ENCODE measurements at regions not wholly inside any gene's neighbourhood (a gene's known extent, or its start where the extent isn't known, plus 50 kb on each side); places are given as distances from the start of the nearest gene placed in this dataset.

GRCh38 chr5:38731461-38731860 is 114.4 kb upstream of the OSMR start:
- no peak overlapping the region for H3K9ac ChIP-seq (replicated peaks; ENCODE audit: extremely low read depth, insufficient read depth, low read length)
- no peak for DNase-seq (ENCODE audit: low read depth, low spot score)
- no peak for FAIRE-seq
- TF ChIP-seq MAX (IDR thresholded peaks at IDR 0.05; ENCODE audit: insufficient read depth, insufficient read length): no peak
- no peak for TF ChIP-seq MYC (IDR thresholded peaks at IDR 0.05; ENCODE audit: low read depth, low read length)
- no peak for TF ChIP-seq CTCF (IDR thresholded peaks at IDR 0.05; ENCODE audit: extremely low read depth in 1 of 2, insufficient read depth in 1 of 2, low read depth in 1 of 2, low read length in 2 of 2)
- no peak for TF ChIP-seq POLR2A (IDR thresholded peaks at IDR 0.05; ENCODE audit: low read depth, low read length)
- TF ChIP-seq FOS (IDR thresholded peaks at IDR 0.05; ENCODE audit: borderline replicate concordance, insufficient read depth, low read length): no peak
- no peak for TF ChIP-seq JUN (IDR thresholded peaks at IDR 0.05; ENCODE audit: borderline replicate concordance, insufficient read depth, insufficient read length, low read depth)
- TF ChIP-seq POLR2AphosphoS5 (IDR thresholded peaks at IDR 0.05; ENCODE audit: insufficient read depth, low read depth, low read length): no peak
- TF ChIP-seq EZH2 (IDR thresholded peaks at IDR 0.05; ENCODE audit: borderline replicate concordance, low read depth, low read length, severe bottlenecking): no peak
- intact Hi-C loops (cut with micrococcal nuclease): no loop called here
- H3K36me3 ChIP-seq (ENCODE audit: control insufficient read depth in 2 of 2, extremely low read depth in 1 of 2, insufficient read depth in 2 of 2, low read length in 2 of 2): no peaks in the 10 kb centered on the region
- no peaks in the 10 kb centered on the region for H3K9me1 ChIP-seq (replicated peaks; ENCODE audit: control insufficient read depth, extremely low read depth, insufficient read depth, low read length)
- H3K27me3 ChIP-seq (ENCODE audit: control insufficient read depth in 2 of 2, insufficient read depth in 2 of 2, low read length in 2 of 2): peaks cover 1 to 3% of the 10 kb centered on the region in 2 experiments
- H3K27ac ChIP-seq (ENCODE audit: insufficient read depth, low read depth, low read length): no peak overlapping the region
- BruUV-seq (replicated peaks): no TSS peak
- no peak overlapping the region for H3K4me3 ChIP-seq (replicated peaks in 1 of 3; ENCODE audit: insufficient read depth in 1 of 3, low read depth in 1 of 3, low read length in 3 of 3)
- H3K4me1 ChIP-seq (ENCODE audit: control insufficient read depth, extremely low read depth, insufficient read depth, low read length): no peaks in the 10 kb centered on the region
- POLR2A ChIA-PET: no interaction called here
- H3K79me2 ChIP-seq (ENCODE audit: control insufficient read depth, insufficient read depth, low read length): no peaks in the 10 kb centered on the region
- dilution Hi-C loops (cut with MboI; ENCODE audit: extremely low pct_ligation_motif_present, low sequenced_read_pairs): no loop called here
- no peak overlapping the region for H2AFZ ChIP-seq (ENCODE audit: low read depth, low read length)
- no peaks in the 10 kb centered on the region for H4K20me1 ChIP-seq (replicated peaks; ENCODE audit: control insufficient read depth, extremely low read depth, insufficient read depth, low read length)
- H3K4me2 ChIP-seq (ENCODE audit: insufficient read depth, low read length): no peak overlapping the region
- CTCF ChIA-PET: interaction anchor here (1.5 kb wide), 1 partner anchor 52 kb away, joined by 3 read pairs; no protein-coding TSS in a partner anchor
- H3K9me3 ChIP-seq (replicated peaks; ENCODE audit: control insufficient read depth, insufficient read depth, low read length): no peaks in the 10 kb centered on the region
